Ammon's horn (tissue), 1 donor: ENCODE measurements at regions not wholly inside any gene's neighbourhood (a gene's known extent, or its start where the extent isn't known, plus 50 kb on each side); places are given as distances from the start of the nearest gene placed in this dataset.
"Not testable (repeated sequence)": the region's sequence is repeated elsewhere in the genome, so short reads cannot be mapped to it uniquely, and the experiment has no call there.

Source experiments
- DNase-seq: peaks from one replicate; pipeline ENCODE4 v3.0.0-alpha.2; 2016; ENCODE audit warnings: low spot score

DNA sequence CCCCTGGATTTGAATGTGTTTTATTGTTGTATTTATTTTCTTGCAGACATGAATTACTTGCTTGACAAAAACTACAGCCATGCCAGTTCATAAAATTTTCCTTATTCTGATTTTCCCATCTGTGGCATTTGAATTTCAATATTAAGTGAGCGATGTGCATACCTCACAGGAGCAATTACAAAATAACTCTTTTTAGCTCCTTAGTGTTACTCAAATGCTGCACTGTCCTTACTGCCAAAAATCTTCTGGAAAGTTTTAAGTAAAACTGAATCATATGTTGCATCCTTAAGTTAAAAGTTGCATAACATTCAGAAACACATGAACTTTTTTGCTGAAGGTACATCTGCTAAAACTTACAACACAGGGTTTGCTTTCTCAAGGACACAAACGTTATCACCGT lies 120.1 kb downstream of the OR4M2 start:
- not testable (repeated sequence) for DNase-seq

DNA sequence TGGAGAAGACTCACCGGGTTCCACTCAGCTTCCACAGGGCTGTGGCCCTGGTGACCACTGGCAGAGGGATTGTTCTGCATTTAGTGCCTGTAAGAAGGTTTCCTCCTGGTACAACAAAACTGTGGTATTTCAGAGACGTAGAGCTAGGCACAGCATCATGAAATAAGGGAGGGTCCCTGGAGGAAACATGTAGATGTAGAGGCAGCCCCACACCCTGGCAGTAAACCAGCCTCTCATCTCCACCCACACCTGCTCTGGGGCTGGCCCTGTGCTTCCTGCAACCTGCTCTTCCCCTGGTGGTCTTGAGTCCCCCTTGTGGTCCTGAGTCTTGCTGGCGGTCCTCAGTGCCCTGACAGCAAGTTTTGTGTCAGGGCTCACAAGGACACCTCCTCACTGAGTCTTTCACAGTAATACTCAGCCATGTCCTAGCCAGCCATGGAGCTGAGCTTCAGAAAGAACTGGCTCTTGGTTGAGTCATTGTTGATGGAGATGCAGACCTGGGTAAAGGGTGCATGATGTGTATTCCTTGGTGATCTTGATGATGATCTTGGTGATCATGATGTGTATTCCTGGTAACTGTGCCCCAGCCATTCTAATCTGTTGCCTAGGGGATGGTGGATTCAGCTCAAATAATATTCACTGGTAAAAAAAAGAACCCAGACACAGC lies 121.8 kb downstream of the OR4M2 start:
- DNase-seq: not testable (repeated sequence)

DNA sequence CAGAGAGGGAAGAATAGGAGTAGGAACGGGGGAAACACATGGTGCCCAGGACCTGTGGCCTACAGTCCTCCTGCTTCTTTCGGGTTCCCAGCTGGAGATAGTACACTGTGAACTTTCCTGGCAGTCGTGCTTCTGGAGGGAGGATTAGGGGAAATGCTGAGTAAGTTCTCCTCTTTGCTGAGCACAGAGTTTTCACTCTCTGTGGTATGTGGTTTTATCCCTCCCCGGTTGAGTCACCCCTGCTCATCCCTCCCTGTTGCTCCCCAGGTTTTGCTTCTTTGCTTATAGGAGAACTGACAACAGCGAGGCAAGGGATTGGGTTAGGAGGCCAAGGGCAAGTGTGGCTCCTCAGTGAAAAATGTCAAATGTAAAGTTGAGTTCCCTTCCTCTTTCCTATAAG lies 122.9 kb downstream of the OR4M2 start:
- not testable (repeated sequence) for DNase-seq

GRCh38 chr15:22209086-22209485 lies 128.8 kb downstream of the OR4M2 start:
- DNase-seq: not testable (repeated sequence)

DNA sequence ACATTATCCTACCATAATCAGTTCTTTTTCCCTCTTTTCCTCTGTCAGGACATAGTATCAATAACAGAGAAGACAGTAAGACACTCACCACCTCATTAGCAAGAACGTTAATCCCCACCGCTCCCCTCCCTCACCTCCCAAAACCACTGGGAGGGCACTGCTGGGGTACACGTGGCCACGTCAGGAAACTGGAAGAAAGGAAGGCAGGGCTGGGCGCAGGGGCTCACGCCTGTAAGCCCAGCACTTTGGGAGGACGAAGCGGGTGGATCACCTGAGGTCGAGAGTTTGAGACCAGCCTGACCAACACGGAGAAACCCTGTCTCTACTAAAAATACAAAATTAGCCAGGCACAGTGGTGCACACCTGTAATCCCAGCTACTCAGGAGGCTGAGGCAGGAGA lies 142.3 kb downstream of the OR4M2 start:
- DNase-seq: not testable (repeated sequence)

DNA sequence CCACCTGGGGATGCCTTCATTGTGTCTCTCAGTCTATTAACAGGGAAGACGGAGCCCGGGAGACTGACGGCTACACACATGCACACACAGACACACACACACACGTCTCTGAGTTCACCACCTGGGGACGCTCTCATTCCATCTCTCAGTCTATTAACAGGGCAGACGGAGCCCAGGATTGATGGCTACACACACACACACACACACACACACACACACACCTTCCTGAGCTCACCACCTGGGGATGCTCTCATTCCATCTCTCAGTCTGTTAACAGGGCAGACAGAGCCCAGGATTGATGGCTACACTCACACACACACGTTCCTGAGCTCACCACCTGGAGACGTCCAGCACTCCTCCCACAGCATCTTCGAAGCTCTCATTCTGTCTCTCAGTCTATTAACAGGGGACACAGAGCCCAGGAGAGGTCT lies 143.9 kb downstream of the OR4M2 start:
- no peak for DNase-seq

DNA sequence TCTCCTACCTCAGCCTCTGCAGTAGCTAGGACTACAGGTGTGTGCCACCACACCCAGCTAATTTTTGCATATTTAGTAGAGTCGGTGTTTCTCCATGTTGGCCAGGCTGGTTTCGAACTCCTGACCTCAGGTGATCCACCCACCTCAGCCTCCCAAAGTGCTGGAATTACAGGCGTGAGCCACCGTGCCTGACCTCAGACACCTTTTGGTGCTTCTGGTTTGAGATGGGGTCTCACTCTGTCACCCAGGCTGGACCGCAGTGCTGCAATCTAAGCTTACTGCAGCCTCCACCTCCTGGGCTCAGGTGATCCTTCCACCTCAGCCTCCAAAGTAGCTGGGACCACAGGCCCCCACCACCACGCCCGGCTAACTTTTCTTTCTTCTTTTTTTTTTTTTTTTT lies 144.6 kb downstream of the OR4M2 start:
- not testable (repeated sequence) for DNase-seq

DNA sequence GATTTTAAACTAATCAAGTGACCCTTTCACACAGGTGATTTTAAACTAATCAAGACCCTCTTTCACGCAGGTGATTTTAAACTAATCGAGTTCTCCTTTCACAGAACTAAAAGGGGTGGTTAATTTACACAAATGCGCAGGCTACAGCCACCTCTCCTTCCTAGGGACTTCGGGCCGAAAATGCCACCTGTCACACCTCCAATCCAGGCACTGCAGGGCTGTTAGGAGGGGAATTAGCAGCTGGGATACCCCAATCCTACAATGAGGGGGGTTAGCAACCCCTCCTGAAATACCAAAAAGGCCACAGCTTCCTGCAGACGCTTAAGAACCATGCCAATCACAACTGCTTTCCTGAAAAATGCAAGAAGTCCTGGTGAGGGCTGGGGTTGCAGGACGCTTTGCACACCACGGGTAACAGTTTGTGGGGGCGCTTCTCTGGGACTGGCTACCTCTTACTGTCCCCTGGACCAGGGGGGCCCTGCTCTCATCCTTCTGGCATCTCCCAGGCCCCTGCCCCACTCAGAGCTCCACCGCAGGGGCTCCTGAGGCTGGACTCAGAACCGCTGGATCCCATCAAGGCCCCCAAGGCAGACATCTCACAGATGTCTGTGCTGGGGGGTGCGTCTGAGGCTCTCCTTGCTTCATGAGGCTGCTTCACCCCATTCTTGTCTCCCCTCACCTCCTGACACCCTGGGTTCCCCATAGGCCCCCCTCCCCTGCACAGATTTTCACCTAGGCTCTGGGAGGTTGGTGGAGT lies 145.9 kb downstream of the OR4M2 start:
- DNase-seq: no peak

- no peak for DNase-seq
Measured at GRCh38 chr15:22227411-22228100, 147.2 kb downstream of the OR4M2 start.

- DNase-seq: no peak
Measured at GRCh38 chr15:22228101-22228762, 147.9 kb downstream of the OR4M2 start.

DNA sequence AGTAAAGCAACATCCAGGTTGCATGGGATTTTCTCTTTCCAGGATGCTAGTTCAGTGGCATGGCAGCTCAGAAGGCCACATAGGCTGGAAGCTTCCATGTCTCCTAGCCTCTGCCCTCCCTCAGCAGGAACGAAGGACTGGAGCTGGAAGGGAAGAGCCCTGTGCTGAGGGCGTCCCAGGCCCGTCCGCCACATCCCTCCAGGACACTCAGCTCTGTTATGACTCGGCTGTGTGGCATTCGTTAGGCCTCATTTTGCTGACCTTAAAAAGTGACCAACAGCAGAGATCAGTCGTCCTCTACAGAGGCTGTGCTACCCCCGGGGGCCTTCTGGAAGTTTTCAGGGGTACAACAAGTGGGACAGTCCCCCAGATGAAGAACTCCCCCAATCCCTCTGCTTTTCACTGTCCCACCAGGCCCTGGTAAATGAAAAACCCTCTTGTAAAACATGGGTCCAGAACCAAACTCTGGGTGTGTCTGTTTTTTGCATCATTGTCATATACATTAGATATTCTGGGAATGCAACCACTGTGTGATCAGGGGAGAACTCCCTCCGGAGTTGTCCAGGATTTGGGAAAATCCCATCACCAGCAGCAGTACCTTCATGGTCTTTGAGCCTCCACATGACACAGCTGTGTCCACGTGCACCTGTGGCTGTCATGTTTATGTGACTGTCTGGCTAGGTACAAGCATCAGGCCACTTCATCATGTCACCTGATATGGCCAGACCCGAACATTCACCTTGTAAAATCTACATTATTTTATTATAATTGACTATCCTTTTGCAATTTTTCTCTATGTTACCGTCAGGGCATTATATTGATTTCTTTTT lies 149.9 kb downstream of the OR4M2 start:
- no peak for DNase-seq

GRCh38 chr15:22231603-22232002 lies 151.3 kb downstream of the OR4M2 start:
- peak; percentile 76 for DNase-seq

- DNase-seq: no peak
Measured at GRCh38 chr15:22232675-22233074, 152.3 kb downstream of the OR4M2 start.

GRCh38 chr15:22235261-22235930 lies 155.1 kb downstream of the OR4M2 start:
- DNase-seq: not testable (repeated sequence)

GRCh38 chr15:22236469-22236868 lies 156.1 kb downstream of the OR4M2 start:
- no peak for DNase-seq

GRCh38 chr15:22237891-22238275 lies 157.6 kb downstream of the OR4M2 start:
- no peak for DNase-seq

DNA sequence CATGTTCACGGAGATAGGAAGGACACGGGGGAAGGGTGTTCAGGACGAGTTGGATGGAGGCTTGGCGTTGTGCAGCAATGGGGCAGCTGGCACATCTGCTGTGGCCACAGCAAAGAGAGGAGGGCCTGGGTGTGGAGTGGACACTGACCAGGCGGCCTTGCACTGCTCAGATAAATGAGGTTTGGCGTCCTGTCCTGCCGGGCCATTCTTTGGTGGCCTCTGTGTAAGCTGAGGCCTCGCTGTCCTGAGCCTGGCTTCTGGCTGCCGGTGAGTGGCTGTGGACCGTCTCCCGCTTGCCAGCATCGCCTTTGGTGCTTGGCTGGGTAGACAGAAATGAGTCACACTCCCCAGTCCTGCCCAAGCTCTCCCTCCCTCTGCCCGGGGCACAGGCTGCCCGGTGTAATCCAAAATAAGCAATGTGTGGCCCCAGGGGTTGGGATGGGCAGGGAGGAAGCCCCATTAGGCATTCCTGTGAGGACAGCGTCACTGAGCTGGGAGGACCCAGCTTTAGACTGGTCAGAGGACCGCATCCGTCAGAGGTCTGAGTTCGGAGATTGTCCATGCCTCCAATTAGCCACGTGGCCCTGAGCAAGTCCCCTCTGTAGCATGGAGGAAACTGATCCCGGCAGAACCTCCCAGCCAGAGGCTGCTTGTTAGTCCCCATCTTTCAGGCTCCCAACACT lies 158.1 kb downstream of the OR4M2 start:
- not testable (repeated sequence) for DNase-seq

- not testable (repeated sequence) for DNase-seq
Measured at GRCh38 chr15:22238959-22239805, 158.9 kb downstream of the OR4M2 start.

DNA sequence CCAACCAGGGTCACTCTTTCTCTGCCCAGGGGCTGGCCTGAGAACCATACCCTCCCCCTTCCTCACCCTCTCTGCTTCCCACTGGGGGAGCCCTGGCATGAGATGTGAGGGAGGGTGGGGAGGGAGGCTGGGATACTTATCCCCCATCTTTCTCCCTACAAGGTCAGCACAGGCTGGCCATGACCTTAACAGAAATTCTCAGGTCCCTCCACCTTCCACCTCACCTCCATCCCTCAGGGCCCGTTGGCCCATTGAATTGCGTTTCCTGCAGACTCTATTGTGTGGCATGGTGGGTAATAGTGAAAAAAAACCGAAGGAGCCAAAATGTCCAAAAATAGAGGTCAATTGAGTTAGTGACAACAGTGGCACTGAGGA lies 159.5 kb downstream of the OR4M2 start:
- no peak for DNase-seq
